Coronary artery (tissue), 2 donors: ENCODE measurements at regions not wholly inside any gene's neighbourhood (a gene's known extent, or its start where the extent isn't known, plus 50 kb on each side); places are given as distances from the start of the nearest gene placed in this dataset.

ENCODE experiments used
- DNase-seq: peaks from one replicate; pipeline ENCODE4 v3.0.0-alpha.2; 2017; ENCODE audit warnings: low spot score
- H3K27ac ChIP-seq, 2 donors: fragments of 200-600 bp; sonication (generic); one replicate each; pipeline ENCODE4 v1.5.1; 2016 to 2019
- H3K4me3 ChIP-seq: fragments of 200-600 bp; sonication (generic); 2 replicates; pipeline ENCODE4 v1.5.1; 2016; ENCODE audit warnings: mild to moderate bottlenecking, moderate library complexity
- CTCF ChIP-seq: fragments of 200-600 bp; sonication (generic); IDR thresholded peaks from one replicate; pipeline ENCODE4 v1.5.1; 2019; ENCODE audit warnings: antibody characterized with exemption

- H3K4me3 ChIP-seq = no peak overlapping the region
- no peak for TF ChIP-seq CTCF
- no peak overlapping the region for H3K27ac ChIP-seq
- DNase-seq = no peak
Observed at GRCh38 chr14:89544636-89545301, 127.7 kb upstream of the FOXN3 start.

- DNase-seq = no peak
- H3K4me3 ChIP-seq = no peak overlapping the region
- TF ChIP-seq CTCF = no peak
- no peak overlapping the region for H3K27ac ChIP-seq
Observed at GRCh38 chr14:89543425-89543790, 126.4 kb upstream of the FOXN3 start.

- H3K4me3 ChIP-seq = no peak overlapping the region
- no peak for TF ChIP-seq CTCF
- no peak overlapping the region for H3K27ac ChIP-seq
- no peak for DNase-seq
Observed at GRCh38 chr14:89542786-89543424, 125.9 kb upstream of the FOXN3 start.

GRCh38 chr14:89540830-89541470 lies 123.9 kb upstream of the FOXN3 start:
- Histone ChIP-seq H3K27ac (no peak overlapping the region), H3K4me3 (no peak overlapping the region)
- no peak for DNase-seq
- no peak for TF ChIP-seq CTCF

- Histone ChIP-seq H3K4me3 (no peak overlapping the region), H3K27ac (no peak overlapping the region)
- TF ChIP-seq CTCF = no peak
- DNase-seq = no peak
Observed at GRCh38 chr14:89540009-89540829, 123.2 kb upstream of the FOXN3 start.

- Histone ChIP-seq H3K27ac (no peak overlapping the region), H3K4me3 (no peak overlapping the region)
- DNase-seq = no peak
- TF ChIP-seq CTCF = no peak
Observed at GRCh38 chr14:89537911-89538310, 120.9 kb upstream of the FOXN3 start.
